ENCODE measurements at regions not wholly inside any gene's neighbourhood (a gene's known extent, or its start where the extent isn't known, plus 50 kb on each side); places are given as distances from the start of the nearest gene placed in this dataset.
"Not testable (repeated sequence)": the region's sequence is repeated elsewhere in the genome, so short reads cannot be mapped to it uniquely, and the experiment has no call there.

DNA sequence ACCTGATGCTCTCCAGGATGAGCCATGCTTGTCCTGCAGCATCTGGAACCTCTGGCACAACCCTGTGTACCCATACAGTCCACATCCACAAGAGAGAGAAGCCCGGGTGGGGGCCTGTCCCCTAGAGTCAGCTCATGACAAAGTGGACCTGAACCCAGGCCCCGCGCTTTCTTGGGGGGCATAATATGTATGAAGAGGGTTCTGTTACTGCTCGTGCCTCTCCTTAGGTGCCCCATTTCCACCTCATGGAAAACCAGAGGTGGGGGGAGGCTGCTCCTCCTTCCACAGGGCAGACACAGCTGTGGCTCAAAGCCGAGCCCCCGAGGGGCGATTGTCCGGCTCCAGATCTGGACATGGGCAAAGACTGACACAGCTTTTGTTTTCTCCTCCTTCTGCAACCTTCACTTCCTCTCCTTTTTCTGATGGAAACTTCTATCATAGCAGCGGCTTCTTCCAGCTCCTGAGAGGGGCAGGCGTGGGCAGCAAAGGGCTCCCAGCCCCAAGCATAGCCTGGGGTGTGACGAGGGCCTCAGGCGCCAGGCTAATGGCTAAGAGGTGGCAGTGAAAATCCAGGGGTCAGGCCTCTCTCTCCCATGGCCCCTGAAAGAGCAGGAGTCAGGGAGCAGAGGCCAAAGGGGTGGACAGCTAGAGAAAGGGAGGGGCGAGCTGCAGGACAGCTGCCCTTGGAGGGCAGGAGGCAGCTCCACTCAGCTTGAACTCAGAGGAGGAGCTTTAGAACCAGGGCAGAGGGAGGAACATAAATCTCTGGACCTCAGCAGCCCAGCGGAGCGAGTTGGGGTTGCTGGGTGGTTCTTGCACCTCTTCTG lies 155.5 kb downstream of the ZFP36L2 start:
- no peak overlapping the region for H3K27ac ChIP-seq (ENCODE audit: low read depth in 1 of 2, low read length in 2 of 2)
- DNase-seq (peak; percentile 50 to 51), ATAC-seq (ENCODE audit: low FRiP score) (peak; percentile 31)
- H3K27me3 ChIP-seq (ENCODE audit: control insufficient read depth in 1 of 2, insufficient read depth in 2 of 2, low read length in 1 of 2): no peaks in the 10 kb centered on the region
- no peaks in the 10 kb centered on the region for H3K4me1 ChIP-seq (ENCODE audit: control insufficient read depth in 1 of 2, insufficient read depth in 2 of 2, low read length in 2 of 2)
- no peaks in the 10 kb centered on the region for H3K9me3 ChIP-seq (ENCODE audit: control insufficient read depth, low read length)
- no peaks in the 10 kb centered on the region for H3K36me3 ChIP-seq (ENCODE audit: control insufficient read depth in 1 of 2, insufficient read depth in 2 of 2, low read length in 1 of 2)
- H3K4me3 ChIP-seq (ENCODE audit: low read length in 2 of 2): no peak overlapping the region
- intact Hi-C loops (cut with DNase I): no loop called here
- WGBS, 2 donors: 86 to 92% methylated on average over 15 of the region's 15 CpGs

DNA sequence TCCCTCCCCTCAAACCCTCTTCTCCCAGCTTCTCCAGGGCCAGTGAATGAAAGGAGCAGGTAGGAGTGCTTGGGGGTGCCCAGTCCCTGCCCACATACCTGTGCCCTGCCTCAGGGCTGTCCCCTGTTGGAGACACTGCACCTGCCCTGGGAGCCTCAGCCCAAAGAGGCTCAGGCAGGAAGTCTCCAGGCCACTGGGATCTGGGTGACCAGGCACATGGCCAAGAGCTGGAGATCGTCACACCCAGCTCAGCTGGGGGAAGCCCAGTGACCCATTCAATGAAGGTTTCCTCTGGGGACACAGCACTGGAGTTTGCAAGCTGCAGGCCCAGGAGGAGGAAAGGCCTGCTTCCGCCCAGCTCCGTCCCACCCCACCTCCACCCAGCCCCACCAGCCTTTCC lies 156.4 kb downstream of the ZFP36L2 start:
- ATAC-seq (ENCODE audit: low FRiP score): no peak
- 43 to 45% methylated on average over 3 of the region's 3 CpGs for WGBS, 2 donors
- H3K27ac ChIP-seq (ENCODE audit: low read depth in 1 of 2, low read length in 2 of 2): no peak overlapping the region
- DNase-seq: peak; percentile 77 to 82
- intact Hi-C loops (cut with DNase I): no loop called here
- no peaks in the 10 kb centered on the region for H3K9me3 ChIP-seq (ENCODE audit: control insufficient read depth, low read length)
- no peaks in the 10 kb centered on the region for H3K4me1 ChIP-seq (ENCODE audit: control insufficient read depth in 1 of 2, insufficient read depth in 2 of 2, low read length in 2 of 2)
- no peak overlapping the region for H3K4me3 ChIP-seq (ENCODE audit: low read length in 2 of 2)
- no peaks in the 10 kb centered on the region for H3K27me3 ChIP-seq (ENCODE audit: control insufficient read depth in 1 of 2, insufficient read depth in 2 of 2, low read length in 1 of 2)
- H3K36me3 ChIP-seq (ENCODE audit: control insufficient read depth in 1 of 2, insufficient read depth in 2 of 2, low read length in 1 of 2): no peaks in the 10 kb centered on the region

DNA sequence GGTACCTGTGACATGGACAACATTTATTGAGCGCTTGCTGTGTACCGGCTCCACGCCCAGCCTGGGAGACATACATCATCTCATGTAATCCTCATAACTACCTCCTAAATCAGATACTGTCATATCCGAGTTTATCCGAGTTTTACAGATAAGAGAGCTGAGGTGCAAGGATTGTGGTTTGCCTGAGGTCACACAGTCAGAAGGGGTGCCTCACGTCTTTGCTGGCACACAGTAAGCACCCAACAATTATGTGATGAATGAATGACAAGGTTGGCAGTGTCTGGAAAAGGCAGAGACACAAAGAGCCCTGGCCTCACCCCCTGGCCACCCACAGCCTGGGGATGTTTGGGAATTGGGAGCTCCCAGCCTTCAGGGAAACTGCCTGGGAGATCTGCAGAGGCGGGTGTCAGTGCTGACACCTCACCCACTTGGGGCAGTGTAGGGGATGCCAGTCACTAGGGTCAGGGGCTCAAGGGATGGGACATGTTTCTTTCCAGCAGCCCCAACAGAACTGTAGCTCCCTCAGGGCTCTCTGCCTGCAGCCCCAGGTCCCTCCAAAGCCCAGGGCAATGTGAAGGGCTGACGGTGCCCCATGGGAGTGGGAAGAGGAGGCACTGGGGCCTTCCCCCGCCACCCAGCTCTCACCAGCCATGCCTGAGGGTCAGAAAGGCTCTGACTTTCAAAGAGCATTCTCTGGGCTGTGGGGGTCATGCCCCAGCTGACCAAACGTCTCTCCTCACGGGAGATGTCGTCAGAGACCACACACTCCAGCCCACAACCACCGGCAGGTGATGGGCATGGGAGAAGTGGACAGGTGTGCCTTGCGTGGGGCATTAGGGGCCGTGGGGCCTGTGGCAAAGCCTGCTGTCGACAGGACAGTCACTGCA lies 157.5 kb downstream of the ZFP36L2 start:
- Histone ChIP-seq H3K36me3 (ENCODE audit: control insufficient read depth in 1 of 2, insufficient read depth in 2 of 2, low read length in 1 of 2) (no peaks in the 10 kb centered on the region), H3K4me3 (ENCODE audit: low read length in 2 of 2) (no peak overlapping the region), H3K9me3 (ENCODE audit: control insufficient read depth, low read length) (no peaks in the 10 kb centered on the region), H3K27me3 (ENCODE audit: control insufficient read depth in 1 of 2, insufficient read depth in 2 of 2, low read length in 1 of 2) (no peaks in the 10 kb centered on the region), H3K27ac (ENCODE audit: low read depth in 1 of 2, low read length in 2 of 2) (no peak overlapping the region), H3K4me1 (ENCODE audit: control insufficient read depth in 1 of 2, insufficient read depth in 2 of 2, low read length in 2 of 2) (no peaks in the 10 kb centered on the region)
- ATAC-seq (ENCODE audit: low FRiP score) (no peak), DNase-seq (peak; percentile 39 to 65)
- WGBS, 2 donors: 88% methylated on average over 16 of the region's 16 CpGs
- intact Hi-C loops (cut with DNase I): no loop called here

DNA sequence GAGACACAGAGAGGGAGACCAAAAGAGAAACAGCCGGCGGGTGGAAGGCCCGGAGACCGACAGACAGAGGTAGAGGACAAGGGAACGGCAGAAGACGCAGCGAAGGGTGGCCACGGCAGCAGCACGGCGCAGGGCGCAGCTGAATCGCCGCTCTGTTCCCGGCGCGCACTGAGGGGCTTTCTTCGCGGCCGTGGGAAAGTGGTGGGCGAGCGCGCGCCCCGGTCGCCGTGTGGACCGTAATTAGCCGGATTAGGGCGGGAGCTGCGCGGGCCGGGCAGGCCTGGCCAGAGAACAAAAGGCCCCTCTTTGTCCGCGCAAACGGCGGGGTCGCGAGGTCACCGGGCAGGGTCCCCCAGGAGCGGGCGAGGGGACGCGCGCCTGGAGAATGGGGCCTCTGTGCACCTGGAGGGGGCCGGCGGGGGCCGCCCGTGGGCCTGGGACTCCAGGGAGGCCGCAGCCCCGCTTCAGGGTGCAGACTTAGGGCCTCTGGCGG lies 158.3 kb downstream of the ZFP36L2 start:
- DNase-seq: peak; percentile 38 to 75
- Histone ChIP-seq H3K9me3 (ENCODE audit: control insufficient read depth, low read length) (no peaks in the 10 kb centered on the region), H3K27me3 (ENCODE audit: control insufficient read depth in 1 of 2, insufficient read depth in 2 of 2, low read length in 1 of 2) (no peaks in the 10 kb centered on the region), H3K4me3 (ENCODE audit: low read length in 2 of 2) (no peak overlapping the region), H3K27ac (ENCODE audit: low read depth in 1 of 2, low read length in 2 of 2) (no peak overlapping the region), H3K36me3 (ENCODE audit: control insufficient read depth in 1 of 2, insufficient read depth in 2 of 2, low read length in 1 of 2) (no peaks in the 10 kb centered on the region), H3K4me1 (ENCODE audit: control insufficient read depth in 1 of 2, insufficient read depth in 2 of 2, low read length in 2 of 2) (no peaks in the 10 kb centered on the region)
- intact Hi-C loops (cut with DNase I): no loop called here
- no peak for ATAC-seq (ENCODE audit: low FRiP score)
- WGBS, 2 donors: 91 to 93% methylated on average over 33 to 51 of the region's 51 CpGs

DNA sequence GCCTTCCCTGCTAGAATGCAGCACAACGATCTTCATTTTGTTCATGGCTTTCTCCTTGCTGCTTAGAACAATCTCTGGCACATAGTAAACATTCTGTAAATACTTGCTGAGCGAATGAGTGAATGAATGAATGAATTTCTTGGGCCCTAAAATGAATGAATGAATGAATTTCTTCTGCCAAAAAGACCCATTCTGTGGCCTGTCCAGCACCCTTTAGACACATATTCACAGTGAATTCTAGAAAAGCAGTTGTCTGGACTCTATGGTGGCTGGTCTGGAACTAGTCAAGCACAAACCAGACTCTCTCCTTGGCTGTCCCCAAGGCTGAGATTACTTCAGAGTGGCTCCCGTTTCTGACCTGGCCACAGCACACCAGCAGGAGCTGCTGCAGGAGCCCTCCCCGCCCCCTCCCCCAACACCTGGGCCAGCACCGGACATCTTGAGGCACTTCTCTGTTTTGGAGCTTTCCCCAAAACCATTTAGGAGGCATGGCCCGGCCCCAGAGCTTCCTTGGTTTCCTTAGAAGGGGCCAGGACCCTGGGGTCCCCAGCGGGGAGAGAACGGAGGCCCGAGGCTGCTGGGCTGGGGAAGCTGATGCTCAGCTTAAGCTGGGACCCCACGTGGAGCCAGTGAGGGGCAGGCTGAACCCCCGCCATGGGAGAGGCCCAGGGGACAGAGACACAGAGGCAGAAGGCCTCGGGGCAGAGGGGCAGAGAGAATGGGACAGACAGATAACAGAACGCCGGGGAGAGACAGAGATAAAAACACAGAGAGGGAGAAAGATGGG lies 159.0 kb downstream of the ZFP36L2 start:
- no peak overlapping the region for H3K27ac ChIP-seq (ENCODE audit: low read depth in 1 of 2, low read length in 2 of 2)
- 91% methylated on average over 14 of the region's 14 CpGs for WGBS, 2 donors
- no peak for ATAC-seq (ENCODE audit: low FRiP score)

DNA sequence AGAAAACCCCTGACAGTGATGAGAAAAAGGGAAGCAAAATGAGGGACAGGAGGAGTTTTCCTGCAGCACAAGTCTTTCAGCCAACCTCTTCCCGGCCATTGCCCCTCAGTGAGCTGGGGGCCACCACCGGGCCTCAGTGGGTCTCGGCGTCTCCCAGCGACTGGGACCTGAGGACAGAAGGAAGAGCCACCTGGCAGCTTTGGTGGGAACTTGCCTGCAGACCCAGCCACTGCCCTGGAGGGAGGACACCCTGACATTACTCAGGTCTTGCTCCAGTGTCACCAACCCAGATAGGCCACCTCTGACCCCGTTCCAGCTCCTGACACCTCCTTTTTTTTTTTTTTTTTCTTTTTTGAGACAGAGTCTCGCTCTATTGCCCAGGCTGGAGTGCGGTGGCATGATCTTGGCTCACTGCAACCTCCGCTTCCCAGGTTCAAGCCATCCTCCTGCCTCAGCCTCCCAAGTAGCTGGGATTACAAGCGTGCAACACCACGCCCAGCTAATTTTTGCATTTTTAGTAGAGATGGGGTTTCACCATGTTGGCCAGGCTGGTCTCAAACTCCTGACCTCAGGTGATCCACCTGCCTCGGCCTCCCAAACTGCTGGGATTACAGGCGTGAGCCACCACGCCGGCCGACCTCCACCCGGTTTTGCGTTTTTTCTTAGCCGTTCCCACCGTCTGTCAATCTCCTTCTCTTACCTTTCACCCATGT lies 159.7 kb downstream of the ZFP36L2 start:
- H3K27ac ChIP-seq (ENCODE audit: low read depth in 1 of 2, low read length in 2 of 2); H3K4me3 ChIP-seq (ENCODE audit: low read length in 2 of 2); intact Hi-C loops (cut with DNase I); H3K9me3 ChIP-seq (ENCODE audit: control insufficient read depth, low read length); H3K4me1 ChIP-seq (ENCODE audit: control insufficient read depth in 1 of 2, insufficient read depth in 2 of 2, low read length in 2 of 2); ATAC-seq (ENCODE audit: low FRiP score); H3K36me3 ChIP-seq (ENCODE audit: control insufficient read depth in 1 of 2, insufficient read depth in 2 of 2, low read length in 1 of 2); H3K27me3 ChIP-seq (ENCODE audit: control insufficient read depth in 1 of 2, insufficient read depth in 2 of 2, low read length in 1 of 2): not testable (repeated sequence)
- WGBS, 2 donors: 90 to 97% methylated on average over 19 to 20 of the region's 20 CpGs
- peak; percentile 36 to 47 for DNase-seq

More for the DNA sequence above, 159.0 kb downstream of the ZFP36L2 start:
- H3K4me1 ChIP-seq (ENCODE audit: control insufficient read depth in 1 of 2, insufficient read depth in 2 of 2, low read length in 2 of 2): no peaks in the 10 kb centered on the region
- H3K36me3 ChIP-seq (ENCODE audit: control insufficient read depth in 1 of 2, insufficient read depth in 2 of 2, low read length in 1 of 2): no peaks in the 10 kb centered on the region
- H3K27me3 ChIP-seq (ENCODE audit: control insufficient read depth in 1 of 2, insufficient read depth in 2 of 2, low read length in 1 of 2): no peaks in the 10 kb centered on the region
- intact Hi-C loops (cut with DNase I): no loop called here
- no peak overlapping the region for H3K4me3 ChIP-seq (ENCODE audit: low read length in 2 of 2)
- peak; percentile 41 to 71 for DNase-seq
- no peaks in the 10 kb centered on the region for H3K9me3 ChIP-seq (ENCODE audit: control insufficient read depth, low read length)

DNA sequence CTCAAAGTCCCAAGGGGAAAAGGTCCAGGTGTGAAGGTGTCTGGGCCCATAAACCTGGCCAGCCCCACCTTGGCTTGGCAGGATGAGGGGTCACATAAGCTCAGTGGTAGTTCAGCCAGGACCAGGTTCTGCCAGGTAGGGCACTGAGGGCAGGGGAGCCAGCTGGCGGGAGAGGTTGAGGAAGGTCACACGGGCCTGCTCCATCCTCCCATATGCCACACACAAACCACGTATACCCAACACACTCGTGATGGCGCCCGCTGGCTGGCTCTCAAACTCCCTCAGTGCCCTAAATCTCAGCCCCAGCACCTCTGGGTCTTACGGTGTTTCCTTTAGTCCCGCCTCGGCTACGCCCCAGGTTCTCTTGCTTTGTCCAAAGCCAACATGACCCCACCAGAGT lies 160.5 kb downstream of the ZFP36L2 start:
- Histone ChIP-seq H3K36me3 (ENCODE audit: control insufficient read depth in 1 of 2, insufficient read depth in 2 of 2, low read length in 1 of 2) (no peaks in the 10 kb centered on the region), H3K4me3 (ENCODE audit: low read length in 2 of 2) (no peak overlapping the region), H3K27ac (ENCODE audit: low read depth in 1 of 2, low read length in 2 of 2) (no peak overlapping the region), H3K27me3 (ENCODE audit: control insufficient read depth in 1 of 2, insufficient read depth in 2 of 2, low read length in 1 of 2) (no peaks in the 10 kb centered on the region), H3K4me1 (ENCODE audit: control insufficient read depth in 1 of 2, insufficient read depth in 2 of 2, low read length in 2 of 2) (no peaks in the 10 kb centered on the region), H3K9me3 (ENCODE audit: control insufficient read depth, low read length) (no peaks in the 10 kb centered on the region)
- intact Hi-C loops (cut with DNase I): no loop called here
- ATAC-seq (ENCODE audit: low FRiP score) (no peak), DNase-seq (peak; percentile 30)
- 90 to 96% methylated on average over 10 of the region's 10 CpGs for WGBS, 2 donors

DNA sequence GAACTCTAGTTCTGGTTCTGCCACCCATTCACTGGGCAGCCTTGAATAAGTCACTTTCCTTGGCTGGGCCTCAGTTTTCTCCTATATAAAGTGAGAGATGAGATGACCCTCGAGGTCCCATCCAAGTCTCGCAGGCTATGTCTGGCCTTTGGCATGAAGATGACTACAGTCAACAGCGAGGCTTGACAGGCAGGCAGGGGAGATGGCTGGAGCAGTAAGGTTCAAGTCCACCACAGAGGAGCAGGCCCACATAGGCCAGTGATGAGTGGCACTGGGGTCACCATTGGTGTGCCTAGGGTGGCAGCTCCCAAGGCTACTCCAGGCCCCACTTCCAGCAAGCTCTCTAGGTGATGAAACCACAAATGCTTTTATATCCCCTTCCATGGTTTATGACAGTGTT lies 161.4 kb downstream of the ZFP36L2 start:
- Histone ChIP-seq H3K4me3 (ENCODE audit: low read length in 2 of 2) (no peak overlapping the region), H3K27me3 (ENCODE audit: control insufficient read depth in 1 of 2, insufficient read depth in 2 of 2, low read length in 1 of 2) (no peaks in the 10 kb centered on the region), H3K4me1 (ENCODE audit: control insufficient read depth in 1 of 2, insufficient read depth in 2 of 2, low read length in 2 of 2) (no peaks in the 10 kb centered on the region), H3K36me3 (ENCODE audit: control insufficient read depth in 1 of 2, insufficient read depth in 2 of 2, low read length in 1 of 2) (no peaks in the 10 kb centered on the region), H3K27ac (ENCODE audit: low read depth in 1 of 2, low read length in 2 of 2) (no peak overlapping the region), H3K9me3 (ENCODE audit: control insufficient read depth, low read length) (no peaks in the 10 kb centered on the region)
- intact Hi-C loops (cut with DNase I): no loop called here
- peak in 1 of 2 donors; percentile 34 for DNase-seq
- ATAC-seq (ENCODE audit: low FRiP score): no peak
- 94% methylated on average over 3 of the region's 3 CpGs for WGBS, 2 donors
